GM12891 (cell line): ENCODE measurements at regions not wholly inside any gene's neighbourhood (a gene's known extent, or its start where the extent isn't known, plus 50 kb on each side); places are given as distances from the start of the nearest gene placed in this dataset.

Source experiments
- PAX5 ChIP-seq: IDR thresholded peaks from 2 replicates; pipeline ENCODE4 v1.6.1; 2011; ENCODE audit warnings: low read length, moderate library complexity, mild to moderate bottlenecking; ENCODE audit not compliant: insufficient read depth, severe bottlenecking
- POLR2A ChIP-seq: IDR thresholded peaks from 2 replicates; pipeline ENCODE4 v1.6.1; 2011; ENCODE audit warnings: low read depth, low read length, control low read depth
- POLR2AphosphoS5 ChIP-seq: IDR thresholded peaks from 2 replicates; pipeline ENCODE4 v1.6.1; 2011; ENCODE audit warnings: low read depth, low read length, control low read depth
- POU2F2 ChIP-seq: IDR thresholded peaks from 2 replicates; pipeline ENCODE4 v1.6.1; 2011; ENCODE audit warnings: low read depth, mild to moderate bottlenecking, control low read depth, low read length, moderate library complexity
- TAF1 ChIP-seq: IDR thresholded peaks from 2 replicates; pipeline ENCODE4 v1.6.1; 2011; ENCODE audit warnings: low read depth, low read length, control low read depth

- no peak for TF ChIP-seq POLR2AphosphoS5
- TF ChIP-seq POLR2A = no peak
- no peak for TF ChIP-seq TAF1
- no peak for TF ChIP-seq PAX5
- TF ChIP-seq POU2F2 = no peak
Measured at GRCh38 chr3:64908251-64908685, 220.5 kb upstream of the ADAMTS9 start.
